NCI-H748 (cell line): ENCODE measurements at regions not wholly inside any gene's neighbourhood (a gene's known extent, or its start where the extent isn't known, plus 50 kb on each side); places are given as distances from the start of the nearest gene placed in this dataset.
A peak's percentile ranks its signal among the peaks of the same experiment; 100 is the strongest.

ENCODE experiments used
- DNase-seq: peaks from one replicate; lab custom pipeline; 2025; ENCODE audit not compliant: unreplicated experiment; lab: John Stamatoyannopoulos, UW

- DNase-seq = no peak
Observed at GRCh38 chr13:74005320-74006157, 128.7 kb downstream of the KLF12 start.

GRCh38 chr13:74004109-74004508, 130.1 kb downstream of the KLF12 start:
- DNase-seq = no peak

DNA sequence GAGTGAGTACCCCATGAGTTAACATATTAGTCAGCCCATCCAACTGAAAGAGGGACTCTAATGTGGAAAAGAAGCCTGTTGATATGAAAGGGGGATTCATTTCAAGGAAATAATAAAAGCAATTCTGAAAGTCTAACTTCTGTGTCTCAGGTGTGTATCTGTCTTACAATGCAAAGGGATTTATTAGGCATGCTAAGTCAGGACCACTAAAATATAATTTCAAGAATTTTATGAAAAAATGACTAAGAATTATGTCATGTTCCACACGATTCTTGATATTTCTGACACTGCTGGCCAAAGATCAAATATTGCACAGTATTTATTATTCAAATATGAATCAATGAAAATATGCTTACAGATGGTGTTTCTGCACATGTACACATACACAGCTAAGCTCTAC, 130.8 kb downstream of the KLF12 start:
- no peak for DNase-seq

DNA sequence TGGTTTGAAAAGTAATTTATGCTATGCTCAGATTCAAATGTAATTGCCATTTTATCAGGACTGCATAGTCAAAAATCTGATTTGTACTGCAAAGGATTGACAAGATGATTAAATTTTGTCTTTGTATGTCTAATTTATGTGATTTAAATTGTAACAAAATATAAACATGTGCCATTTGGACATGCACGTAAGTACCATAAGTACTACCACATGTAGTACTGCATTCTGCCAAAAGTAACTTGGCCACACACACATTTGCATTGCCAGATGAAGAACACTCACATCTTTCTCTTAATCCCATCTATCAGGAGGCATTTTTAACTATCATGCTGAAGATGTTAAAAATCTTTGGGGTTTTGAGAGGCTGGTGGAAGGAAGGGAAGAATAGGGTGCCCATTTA, 133.3 kb downstream of the KLF12 start:
- no peak for DNase-seq

- DNase-seq = no peak
Observed at GRCh38 chr13:73998631-73999030, 135.6 kb downstream of the KLF12 start.

DNA sequence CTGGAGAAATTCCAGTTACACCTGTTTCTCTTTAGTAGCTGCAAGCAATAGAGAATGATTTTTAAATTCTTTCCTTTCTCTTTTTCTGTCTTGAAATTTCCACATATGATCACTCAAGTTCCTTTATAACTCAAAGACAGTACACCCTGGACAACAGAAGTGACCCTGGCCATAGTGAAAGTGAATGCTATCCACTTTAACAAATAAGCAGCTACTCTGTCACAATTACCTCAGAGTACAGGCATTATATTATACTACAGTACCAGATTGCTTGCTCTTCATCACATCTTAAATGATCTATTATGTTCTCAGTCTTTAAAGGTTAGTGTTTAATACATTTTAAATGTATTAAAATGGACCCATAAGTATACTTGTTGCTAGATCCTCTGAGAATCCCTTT, 136.2 kb downstream of the KLF12 start:
- DNase-seq = no peak

- DNase-seq = no peak
Observed at GRCh38 chr13:73996569-73996968, 137.6 kb downstream of the KLF12 start.

DNA sequence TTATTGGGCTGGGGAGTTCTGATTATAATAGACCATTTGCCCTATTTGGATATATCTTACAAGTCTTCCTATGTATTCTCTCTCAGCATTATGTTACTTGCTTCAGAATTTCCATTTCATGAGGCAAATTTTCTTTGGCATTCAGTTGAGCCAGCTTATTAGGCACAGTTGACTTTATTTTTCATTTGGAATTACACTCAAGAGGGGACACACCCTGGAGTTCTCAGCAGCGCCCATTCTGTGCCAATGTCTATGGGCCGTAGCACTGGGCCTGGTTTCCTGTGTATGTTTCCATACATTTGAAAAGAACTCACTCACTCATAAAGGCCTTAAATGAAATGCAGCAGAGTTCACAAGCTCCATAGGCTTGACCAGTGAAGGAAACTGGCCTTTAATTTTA, 138.5 kb downstream of the KLF12 start:
- DNase-seq = no peak

GRCh38 chr13:73993661-73994060, 140.5 kb downstream of the KLF12 start:
- DNase-seq = peak; percentile 23

DNA sequence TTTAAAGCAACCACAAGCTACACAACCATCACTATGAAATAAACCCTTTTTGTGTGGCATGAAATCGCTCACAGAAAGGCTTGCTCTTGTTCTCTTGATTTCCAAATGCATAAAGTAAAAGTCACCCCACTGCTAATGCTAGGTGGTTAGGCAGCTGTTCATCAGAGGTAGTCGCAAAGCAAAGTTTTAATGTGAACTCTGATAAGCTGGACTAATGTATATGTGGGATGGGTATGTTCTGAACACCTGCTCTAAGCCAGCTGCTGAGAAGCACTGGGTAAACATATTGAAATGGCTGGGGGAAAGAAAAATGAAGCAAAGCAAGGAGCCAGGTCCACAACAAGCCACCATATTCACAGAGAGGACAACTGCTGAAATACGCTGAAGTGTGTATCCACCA, 142.3 kb downstream of the KLF12 start:
- peak; percentile 81 for DNase-seq

DNA sequence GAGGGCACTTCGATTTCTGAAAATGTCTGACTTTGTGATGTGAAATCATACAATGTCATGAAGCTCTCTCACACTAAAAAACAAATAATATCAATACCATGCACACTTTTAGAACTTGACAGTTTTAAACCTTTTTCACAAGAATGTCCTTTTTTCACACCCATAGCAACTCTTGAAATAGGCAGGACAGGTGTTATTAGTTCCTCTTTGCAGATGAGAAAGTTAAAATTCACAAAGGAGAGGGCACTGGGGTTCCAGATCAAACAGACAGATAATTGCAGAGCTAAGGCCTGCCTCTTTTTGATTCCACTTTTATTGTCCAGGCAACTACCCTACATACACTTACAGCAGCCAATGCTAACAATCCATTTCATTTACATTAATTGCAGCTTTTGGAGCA, 142.8 kb downstream of the KLF12 start:
- DNase-seq = peak; percentile 85

GRCh38 chr13:73989244-73989843, 144.9 kb downstream of the KLF12 start:
- DNase-seq = peak; percentile 25

GRCh38 chr13:73988461-73988860, 145.7 kb downstream of the KLF12 start:
- no peak for DNase-seq

GRCh38 chr13:73987618-73988017, 146.6 kb downstream of the KLF12 start:
- DNase-seq = no peak

GRCh38 chr13:73985783-73986182, 148.4 kb downstream of the KLF12 start:
- no peak for DNase-seq

- no peak for DNase-seq
Observed at GRCh38 chr13:73984949-73985691, 149.1 kb downstream of the KLF12 start.

GRCh38 chr13:73984201-73984600, 150.0 kb downstream of the KLF12 start:
- DNase-seq = no peak

GRCh38 chr13:73983109-73983508, 151.1 kb downstream of the KLF12 start:
- no peak for DNase-seq

GRCh38 chr13:73981595-73981994, 152.6 kb downstream of the KLF12 start:
- DNase-seq = no peak

DNA sequence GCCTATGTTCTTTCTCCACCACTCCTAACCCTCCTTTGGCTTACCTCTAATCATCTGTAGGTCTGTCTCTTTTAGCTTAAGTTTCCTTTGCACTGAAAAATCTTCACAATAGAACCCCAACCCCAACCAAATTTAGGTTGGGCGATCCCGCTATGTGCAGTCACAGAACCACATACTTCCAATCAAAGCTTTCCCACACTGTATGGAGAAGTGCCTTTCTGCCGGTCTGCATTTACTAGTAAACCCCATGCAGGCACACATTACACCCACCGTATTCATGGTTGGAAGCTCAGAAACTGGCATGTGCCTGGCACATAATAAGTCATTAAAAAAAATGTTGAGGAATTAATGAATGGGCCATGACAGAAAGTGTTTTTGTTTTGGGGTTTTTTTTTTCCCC, 158.4 kb downstream of the KLF12 start:
- no peak for DNase-seq

- DNase-seq = no peak
Observed at GRCh38 chr13:73974051-73974450, 160.2 kb downstream of the KLF12 start.

- DNase-seq = no peak
Observed at GRCh38 chr13:73973156-73973555, 161.0 kb downstream of the KLF12 start.
